ENCODE measurements at regions not wholly inside any gene's neighbourhood (a gene's known extent, or its start where the extent isn't known, plus 50 kb on each side); places are given as distances from the start of the nearest gene placed in this dataset.

DNA sequence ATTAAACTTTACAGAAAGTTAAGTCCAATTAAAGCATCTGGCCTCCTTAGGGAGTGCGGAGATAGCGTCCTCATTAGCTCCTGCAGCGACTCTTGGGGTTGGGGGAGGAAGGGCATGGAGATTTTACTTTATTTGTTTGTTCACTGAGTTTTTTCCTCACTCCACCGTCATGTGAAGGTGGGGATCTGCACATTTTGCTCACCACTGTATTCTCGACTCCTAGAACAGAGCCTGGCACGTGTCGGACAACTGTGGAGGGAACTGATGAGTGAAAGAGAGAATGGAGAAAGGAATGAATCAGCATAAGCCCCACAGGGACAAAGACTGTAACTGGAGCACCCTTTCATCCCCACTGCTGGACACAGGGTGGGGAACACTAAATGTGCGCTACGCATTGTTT, 205.1 kb upstream of the TSHZ3 start:
- TF ChIP-seq, protein P1, sequence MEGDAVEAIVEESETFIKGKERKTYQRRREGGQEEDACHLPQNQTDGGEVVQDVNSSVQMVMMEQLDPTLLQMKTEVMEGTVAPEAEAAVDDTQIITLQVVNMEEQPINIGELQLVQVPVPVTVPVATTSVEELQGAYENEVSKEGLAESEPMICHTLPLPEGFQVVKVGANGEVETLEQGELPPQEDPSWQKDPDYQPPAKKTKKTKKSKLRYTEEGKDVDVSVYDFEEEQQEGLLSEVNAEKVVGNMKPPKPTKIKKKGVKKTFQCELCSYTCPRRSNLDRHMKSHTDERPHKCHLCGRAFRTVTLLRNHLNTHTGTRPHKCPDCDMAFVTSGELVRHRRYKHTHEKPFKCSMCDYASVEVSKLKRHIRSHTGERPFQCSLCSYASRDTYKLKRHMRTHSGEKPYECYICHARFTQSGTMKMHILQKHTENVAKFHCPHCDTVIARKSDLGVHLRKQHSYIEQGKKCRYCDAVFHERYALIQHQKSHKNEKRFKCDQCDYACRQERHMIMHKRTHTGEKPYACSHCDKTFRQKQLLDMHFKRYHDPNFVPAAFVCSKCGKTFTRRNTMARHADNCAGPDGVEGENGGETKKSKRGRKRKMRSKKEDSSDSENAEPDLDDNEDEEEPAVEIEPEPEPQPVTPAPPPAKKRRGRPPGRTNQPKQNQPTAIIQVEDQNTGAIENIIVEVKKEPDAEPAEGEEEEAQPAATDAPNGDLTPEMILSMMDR (conservative IDR thresholded peaks at IDR 0.05), result no peak
- TF ChIP-seq ZFX (IDR thresholded peaks at IDR 0.05), result no peak

Measured in C4-2B (cell line).